Heart left ventricle (tissue), 16 donors: ENCODE measurements at regions not wholly inside any gene's neighbourhood (a gene's known extent, or its start where the extent isn't known, plus 50 kb on each side); places are given as distances from the start of the nearest gene placed in this dataset.

Experiments used
- ATAC-seq, 4 donors: fragments of 200-7000 bp; cut with Tn5 transposase; one replicate each; pipeline ENCODE4 v1.9.1; 2020 to 2022; ENCODE audit warnings: moderate library complexity in 4 of 4, mild to moderate bottlenecking in 3 of 4, moderate number of reproducible peaks in 1 of 4
- DNase-seq, 5 donors: peaks; one replicate each; pipeline ENCODE4 v3.0.0-alpha.2; 2020
- H3K27ac ChIP-seq, 12 donors: fragments of 200-600 bp; sonication (generic) in 4 of 12; one replicate each; pipeline versions ENCODE4 v1.5.0 to v1.8.0; 2016 to 2022; ENCODE audit warnings: mild to moderate bottlenecking in 2 of 12
- H3K27me3 ChIP-seq, 9 donors: fragments of 200-600 bp; sonication (generic) in 2 of 9; one replicate each; pipeline versions ENCODE4 v1.5.1 to v1.8.0; 2016 to 2022; ENCODE audit warnings: mild to moderate bottlenecking in 3 of 9
- H3K36me3 ChIP-seq, 9 donors: fragments of 200-600 bp; sonication (generic) in 2 of 9; one replicate each; pipeline versions ENCODE4 v1.5.0 to v1.8.0; 2018 to 2022; ENCODE audit warnings: mild to moderate bottlenecking in 2 of 9
- H3K4me1 ChIP-seq, 12 donors: fragments of 200-600 bp; sonication (generic) in 4 of 12; one replicate each; pipeline versions ENCODE4 v1.5.0 to v1.8.0; 2016 to 2022; ENCODE audit warnings: mild to moderate bottlenecking in 3 of 12
- H3K4me3 ChIP-seq, 12 donors: fragments of 200-600 bp; sonication (generic) in 4 of 12; one replicate each; pipeline versions ENCODE4 v1.5.0 to v1.8.0; 2017 to 2022; ENCODE audit warnings: mild to moderate bottlenecking in 9 of 12, moderate library complexity in 4 of 12
- H3K9me3 ChIP-seq, 12 donors: fragments of 200-600 bp; sonication (generic) in 4 of 12; one replicate each; pipeline versions ENCODE4 v1.5.0 to v1.8.0; 2016 to 2022; ENCODE audit warnings: mild to moderate bottlenecking in 1 of 12
- CTCF ChIP-seq, 12 donors: fragments of 200-600 bp; sonication (generic) in 4 of 12; IDR thresholded peaks; one replicate each; pipeline versions ENCODE4 v1.5.0 to v1.8.0; 2018 to 2022; ENCODE audit warnings: antibody characterized with exemption in 12 of 12, mild to moderate bottlenecking in 5 of 12
- POLR2A ChIP-seq, 2 donors: fragments of 450-650 bp; IDR thresholded peaks; one replicate each; pipeline ENCODE4 v1.6.1; 2017; ENCODE audit warnings: antibody characterized with exemption in 2 of 2, mild to moderate bottlenecking in 2 of 2, moderate library complexity in 2 of 2
- WGBS, 4 donors: extraction: QIAGEN DNeasy Blood & Tissue Kit in 2 of 4; methylation state at CpG; one replicate each; pipeline versions ENCODE4 v1.1.5 to v1.1.7; 2013 to 2018; 5-methylcytosine and 5-hydroxymethylcytosine counted together
- intact Hi-C, 10 donors: fragments of 100-400 bp; cut with DNase I; formaldehyde crosslinking; loops; one replicate each; pipeline versions ENCODE4 v1.11.1 to v1.14.2; 2022
- donor health status: ischemic (EF 13 %, LVEDD 7.1; RV severe dilation, severe dysfunction).
- donor health status: healthy with polysubstance abuse.
- donor health status: DM: no; HTN: yes; CAD: no.
- donor health status: DM: no; HTN: no; CAD: no.
- donor health status: ischemic (EF 25% LVEDD 6.9; RV normal size, moderate dysfunction).
- donor health status: ischemic (EF 25% LVEDD 5.7; RV mildly dilated, moderate dysfunction).
- donor health status: healthy.
- donor health status: DM: yes; HTN: yes; CAD: no.
- donor health status: ischemic (EF 35%, LVEDD 5.7; RV mildly dilated, moderate dysfunction).
- donor health status: nonischemic (EF 11% LVEDD 7.7; RV severe dilation, severe dysfunction).
- donor health status: DM: yes; HTN: yes; CAD: no.
- donor health status: PGD.
- donor health status: ischemic (EF 29% LVEDD 5.4; RV normal size, mild dysfunction).
- donor health status: nonischemic (EF 23%, LVEDD 6.1; RV moderate dilation, normal function).

GRCh38 chr6:40930045-40930444 lies 109.0 kb downstream of the UNC5CL start:
- no peak for TF ChIP-seq CTCF (IDR thresholded peaks at IDR 0.05)
- peaks cover 0 to 3% (median 0%) of the 10 kb centered on the region in 9 donors for H3K27me3 ChIP-seq

GRCh38 chr6:40929176-40929575 lies 109.8 kb downstream of the UNC5CL start:
- no peaks in the 10 kb centered on the region for H3K36me3 ChIP-seq
- peaks cover 0 to 26% (median 6%) of the 10 kb centered on the region in 12 donors for H3K4me1 ChIP-seq
- 75 to 91% (median 84%) methylated on average over 3 of the region's 3 CpGs for WGBS, 4 donors
- ATAC-seq (no peak), DNase-seq (no peak)
- TF ChIP-seq CTCF (IDR thresholded peaks at IDR 0.05) = no peak
- TF ChIP-seq POLR2A (IDR thresholded peaks at IDR 0.05) = no peak
- peaks cover 0 to 3% (median 0%) of the 10 kb centered on the region in 9 donors for H3K27me3 ChIP-seq
- H3K9me3 ChIP-seq = no peaks in the 10 kb centered on the region
- intact Hi-C loops = no loop called here
- no peak overlapping the region for H3K4me3 ChIP-seq
- H3K27ac ChIP-seq = peak overlapping the region in 3 of 12 donors; percentile 68 to 72 (median 71)

More at GRCh38 chr6:40930045-40930444, 109.0 kb downstream of the UNC5CL start:
- WGBS, 4 donors = 58 to 66% (median 62%) methylated on average over 1 of the region's 1 CpG
- no peak for DNase-seq
- Histone ChIP-seq H3K4me1 (peaks cover 0 to 26% (median 6%) of the 10 kb centered on the region in 12 donors), H3K36me3 (no peaks in the 10 kb centered on the region), H3K9me3 (no peaks in the 10 kb centered on the region), H3K4me3 (no peak overlapping the region), H3K27ac (peak overlapping the region in 7 of 12 donors; percentile 29 to 72 (median 68))
- intact Hi-C loops = no loop called here
- peak; percentile 68 to 85 (median 76) for ATAC-seq

GRCh38 chr6:40928763-40929162 lies 110.3 kb downstream of the UNC5CL start:
- Histone ChIP-seq H3K9me3 (no peaks in the 10 kb centered on the region), H3K27ac (no peak overlapping the region), H3K4me1 (peaks cover 0 to 26% (median 6%) of the 10 kb centered on the region in 12 donors), H3K36me3 (no peaks in the 10 kb centered on the region), H3K27me3 (peaks cover 0 to 3% (median 0%) of the 10 kb centered on the region in 9 donors), H3K4me3 (no peak overlapping the region)
- intact Hi-C loops = no loop called here
- WGBS, 4 donors = 84 to 96% (median 90%) methylated on average over 3 of the region's 3 CpGs
- ATAC-seq (no peak), DNase-seq (no peak)
- no peak for TF ChIP-seq POLR2A (IDR thresholded peaks at IDR 0.05)
- no peak for TF ChIP-seq CTCF (IDR thresholded peaks at IDR 0.05)

GRCh38 chr6:40928307-40928706 lies 110.7 kb downstream of the UNC5CL start:
- TF ChIP-seq CTCF (IDR thresholded peaks at IDR 0.05) (no peak), POLR2A (IDR thresholded peaks at IDR 0.05) (no peak)
- ATAC-seq (no peak), DNase-seq (no peak)
- intact Hi-C loops = no loop called here
- H3K27ac ChIP-seq = no peak overlapping the region
- 43 to 62% (median 57%) methylated on average over 1 of the region's 1 CpG for WGBS, 4 donors
- peaks cover 0 to 26% (median 6%) of the 10 kb centered on the region in 12 donors for H3K4me1 ChIP-seq
- no peaks in the 10 kb centered on the region for H3K36me3 ChIP-seq
- H3K27me3 ChIP-seq = peaks cover 0 to 3% (median 0%) of the 10 kb centered on the region in 9 donors
- no peak overlapping the region for H3K4me3 ChIP-seq
- no peaks in the 10 kb centered on the region for H3K9me3 ChIP-seq
